HEK293 (cell line): ENCODE measurements at regions not wholly inside any gene's neighbourhood (a gene's known extent, or its start where the extent isn't known, plus 50 kb on each side); places are given as distances from the start of the nearest gene placed in this dataset.
"Not testable (repeated sequence)": the region's sequence is repeated elsewhere in the genome, so short reads cannot be mapped to it uniquely, and the experiment has no call there.

ENCODE experiments used
- CTCF ChIA-PET: fragments of 350-600 bp; formaldehyde crosslinking; extraction: SDS; loops from one replicate; lab custom pipeline; 2021; ENCODE audit warnings: antibody characterized with exemption; lab: Yijun Ruan, JAX
- POLR2A ChIA-PET: fragments of 300-600 bp; formaldehyde crosslinking; extraction: SDS; loops from one replicate; lab custom pipeline; 2020; ENCODE audit warnings: antibody characterized with exemption, inconsistent platforms; lab: Yijun Ruan, JAX
- H3K27ac ChIP-seq: fragments of 200-500 bp; sonication (Bioruptor generic); 2 replicates; pipeline ENCODE4 v1.5.1; 2014; ENCODE audit warnings: low read depth, low read length, control low read depth, inconsistent platforms; ENCODE audit errors: extremely low read depth
- H3K36me3 ChIP-seq, 2 experiments: fragments of 200-500 bp in 1 of 2; sonication (Bioruptor generic) in 1 of 2; 1 replicate in 1 of 2; 2 replicates in 1 of 2; pipeline ENCODE4 v1.5.1; 2014 to 2017; ENCODE audit warnings: inconsistent platforms in 2 of 2, low read length in 2 of 2; ENCODE audit not compliant: control insufficient read depth in 2 of 2, insufficient read depth in 1 of 2
- H3K4me1 ChIP-seq: fragments of 200-500 bp; sonication (Bioruptor generic); 2 replicates; pipeline ENCODE4 v1.5.1; 2014; ENCODE audit warnings: mild to moderate bottlenecking, low read length, inconsistent platforms; ENCODE audit not compliant: control insufficient read depth, insufficient read depth
- H3K4me3 ChIP-seq: 2 replicates; pipeline ENCODE4 v1.5.1; 2011; ENCODE audit warnings: low read depth, mild to moderate bottlenecking, control low read depth, low read length, moderate library complexity
- H3K9me3 ChIP-seq: fragments of 200-500 bp; sonication (Bioruptor generic); 2 replicates; pipeline ENCODE4 v1.5.1; 2014; ENCODE audit warnings: low read depth, low read length, inconsistent platforms; ENCODE audit not compliant: control insufficient read depth, insufficient read depth
- EGR2 ChIP-seq: fragments of 450-650 bp; formaldehyde crosslinking; IDR thresholded peaks from 2 replicates; pipeline ENCODE4 v1.5.1; 2016; ENCODE audit warnings: low read depth, missing biosample characterization, missing genetic modification characterization
- HOXA7 ChIP-seq: sonication (generic); formaldehyde crosslinking; IDR thresholded peaks from 2 replicates; pipeline ENCODE4 v1.8.1; 2022; ENCODE audit warnings: missing genetic modification reagents, borderline replicate concordance
- REPIN1 ChIP-seq: fragments of 450-650 bp; formaldehyde crosslinking; IDR thresholded peaks from 2 replicates; pipeline ENCODE4 v1.5.1; 2017; ENCODE audit warnings: missing biosample characterization, missing genetic modification characterization, low read depth
- SCRT1 ChIP-seq: fragments of 450-650 bp; formaldehyde crosslinking; IDR thresholded peaks from 2 replicates; pipeline ENCODE4 v1.5.1; 2016; ENCODE audit warnings: missing biosample characterization, missing genetic modification characterization, borderline replicate concordance
- SCRT2 ChIP-seq: fragments of 450-650 bp; formaldehyde crosslinking; IDR thresholded peaks from 2 replicates; pipeline ENCODE4 v1.5.1; 2016; ENCODE audit warnings: missing biosample characterization, missing genetic modification characterization
- YY2 ChIP-seq: fragments of 450-650 bp; formaldehyde crosslinking; IDR thresholded peaks from 2 replicates; pipeline ENCODE4 v1.5.1; 2016; ENCODE audit warnings: missing biosample characterization, missing genetic modification characterization
- ZNF211 ChIP-seq: fragments of 450-650 bp; formaldehyde crosslinking; IDR thresholded peaks from 2 replicates; pipeline ENCODE4 v1.5.1; 2016; ENCODE audit warnings: low read depth, missing biosample characterization, missing genetic modification characterization
- ZNF266 ChIP-seq: fragments of 450-650 bp; formaldehyde crosslinking; IDR thresholded peaks from 2 replicates; pipeline ENCODE4 v1.5.1; 2016; ENCODE audit warnings: missing biosample characterization, missing genetic modification characterization, low read depth
- ZNF292 ChIP-seq: fragments of 450-650 bp; formaldehyde crosslinking; IDR thresholded peaks from 2 replicates; pipeline ENCODE4 v1.5.1; 2016; ENCODE audit warnings: low read depth, missing biosample characterization, missing genetic modification characterization, borderline replicate concordance
- ZNF394 ChIP-seq: fragments of 450-650 bp; formaldehyde crosslinking; IDR thresholded peaks from 2 replicates; pipeline ENCODE4 v1.5.1; 2016; ENCODE audit warnings: missing biosample characterization, missing genetic modification characterization, mild to moderate bottlenecking, moderate library complexity, borderline replicate concordance
- ZNF530 ChIP-seq: fragments of 450-650 bp; formaldehyde crosslinking; IDR thresholded peaks from 2 replicates; pipeline ENCODE4 v1.5.1; 2016; ENCODE audit warnings: low read depth, missing biosample characterization, missing genetic modification characterization
- ZNF707 ChIP-seq: fragments of 450-650 bp; formaldehyde crosslinking; IDR thresholded peaks from 2 replicates; pipeline ENCODE4 v1.5.1; 2016; ENCODE audit warnings: missing biosample characterization, missing genetic modification characterization
- TF ChIP-seq, protein P1 (sequence below): fragments of 450-650 bp; formaldehyde crosslinking; IDR thresholded peaks from 2 replicates; pipeline ENCODE4 v1.5.1; 2016; ENCODE audit warnings: missing biosample characterization, missing genetic modification characterization
- TF ChIP-seq, protein P2 (sequence below): fragments of 450-650 bp; IDR thresholded peaks from 2 replicates; pipeline ENCODE4 v1.5.1; 2018; ENCODE audit warnings: missing biosample characterization, mild to moderate bottlenecking, missing genetic modification characterization
- TF ChIP-seq, protein P3 (sequence below): fragments of 450-650 bp; formaldehyde crosslinking; IDR thresholded peaks from 2 replicates; pipeline ENCODE4 v1.5.1; 2017; ENCODE audit warnings: missing biosample characterization, mild to moderate bottlenecking, missing genetic modification characterization, moderate library complexity
- TF ChIP-seq, protein P4 (sequence below): fragments of 450-650 bp; formaldehyde crosslinking; IDR thresholded peaks from 2 replicates; pipeline ENCODE4 v1.5.1; 2016; ENCODE audit warnings: missing biosample characterization, missing genetic modification characterization, low read depth

DNA sequence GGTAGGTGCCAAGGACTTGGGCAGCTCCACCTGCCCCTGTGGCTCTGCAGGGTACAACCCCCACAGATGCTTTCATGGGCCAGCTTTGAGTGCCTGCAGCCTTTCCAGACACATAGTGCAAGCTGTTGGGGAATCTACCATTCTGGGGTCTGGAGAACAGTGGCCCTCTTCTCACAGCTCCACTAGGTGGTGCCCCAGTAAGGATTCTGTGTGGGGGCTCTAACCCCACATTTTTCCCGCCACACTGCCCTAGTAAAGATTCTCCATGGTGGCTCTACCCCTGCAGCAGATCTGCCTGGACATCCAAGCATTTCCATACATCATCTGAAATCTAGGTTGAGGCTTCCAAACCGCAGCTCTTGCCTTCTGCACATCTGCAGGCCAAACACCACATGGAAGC lies 149.7 kb upstream of the FNDC3A start:
- H3K4me3 ChIP-seq = no peak overlapping the region
- no peaks in the 10 kb centered on the region for H3K36me3 ChIP-seq
- no peak for TF ChIP-seq ZNF266 (tag by site-specific recombination)
- H3K9me3 ChIP-seq = no peaks in the 10 kb centered on the region
- ChIA-PET POLR2A (no interaction called here), CTCF (interaction anchor here (0.6 kb wide), 1 partner anchor 176 kb away, joined by 3 read pairs; no protein-coding TSS in a partner anchor)
- H3K27ac ChIP-seq = no peak overlapping the region
- H3K4me1 ChIP-seq = no peaks in the 10 kb centered on the region

DNA sequence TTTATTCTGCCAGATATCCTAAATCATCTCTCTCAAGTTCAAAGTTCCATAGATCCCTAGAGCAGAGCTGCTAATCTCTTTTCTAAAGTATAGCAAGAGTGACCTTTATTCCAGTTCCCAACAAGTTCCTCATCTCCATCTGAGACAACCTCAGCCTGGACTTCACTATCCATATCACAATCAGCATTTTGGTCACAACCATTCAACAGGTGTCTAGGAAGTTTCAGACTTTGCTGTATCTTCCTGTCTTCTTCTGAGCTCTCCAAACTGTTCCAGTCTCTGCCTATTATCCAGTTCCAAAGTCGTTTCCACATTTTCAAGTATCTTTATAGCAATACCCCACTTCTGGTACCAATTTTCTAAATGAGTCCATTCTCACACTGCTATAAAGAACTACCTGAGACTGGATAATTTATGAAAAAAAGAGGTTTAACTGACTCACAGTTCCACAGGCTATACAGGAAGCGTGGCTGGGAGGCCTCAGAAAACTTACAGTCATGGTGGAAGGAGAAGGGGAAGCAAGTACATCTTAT lies 148.7 kb upstream of the FNDC3A start:
- peak; percentile 91 for TF ChIP-seq ZNF707 (tag by site-specific recombination)
- peak; percentile 58; the same call in 1 of the 2 replicates for TF ChIP-seq SCRT1 (tag by site-specific recombination)
- TF ChIP-seq SCRT2 = peak; percentile 88
- H3K4me3 ChIP-seq, H3K27ac ChIP-seq, CTCF ChIA-PET, H3K4me1 ChIP-seq, POLR2A ChIA-PET, H3K9me3 ChIP-seq, H3K36me3 ChIP-seq: not testable (repeated sequence)

DNA sequence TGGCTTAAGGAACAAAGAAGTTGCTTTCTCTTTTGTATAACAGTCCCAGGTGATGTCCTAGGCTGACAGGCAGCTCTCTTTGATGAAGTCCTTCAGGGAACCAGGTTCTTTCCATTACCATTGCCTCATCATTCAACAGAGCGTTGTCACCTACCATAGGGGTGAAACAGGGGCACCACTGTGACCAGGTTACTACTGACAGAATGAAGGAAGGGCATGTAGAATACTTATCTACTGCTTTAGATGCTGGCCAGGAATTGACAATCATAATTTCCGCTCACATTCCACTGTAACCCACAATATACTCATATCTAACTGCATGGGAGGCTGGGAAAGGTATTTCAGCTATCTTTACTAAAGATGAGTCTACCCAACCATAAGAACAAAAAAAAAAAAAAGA lies 148.0 kb upstream of the FNDC3A start:
- H3K4me1 ChIP-seq = no peaks in the 10 kb centered on the region
- no peak overlapping the region for H3K27ac ChIP-seq
- TF ChIP-seq YY2 = no peak
- TF ChIP-seq ZNF292 (tag by site-specific recombination) = no peak
- no peak for TF ChIP-seq ZNF211 (tag by site-specific recombination)
- TF ChIP-seq, protein P1, sequence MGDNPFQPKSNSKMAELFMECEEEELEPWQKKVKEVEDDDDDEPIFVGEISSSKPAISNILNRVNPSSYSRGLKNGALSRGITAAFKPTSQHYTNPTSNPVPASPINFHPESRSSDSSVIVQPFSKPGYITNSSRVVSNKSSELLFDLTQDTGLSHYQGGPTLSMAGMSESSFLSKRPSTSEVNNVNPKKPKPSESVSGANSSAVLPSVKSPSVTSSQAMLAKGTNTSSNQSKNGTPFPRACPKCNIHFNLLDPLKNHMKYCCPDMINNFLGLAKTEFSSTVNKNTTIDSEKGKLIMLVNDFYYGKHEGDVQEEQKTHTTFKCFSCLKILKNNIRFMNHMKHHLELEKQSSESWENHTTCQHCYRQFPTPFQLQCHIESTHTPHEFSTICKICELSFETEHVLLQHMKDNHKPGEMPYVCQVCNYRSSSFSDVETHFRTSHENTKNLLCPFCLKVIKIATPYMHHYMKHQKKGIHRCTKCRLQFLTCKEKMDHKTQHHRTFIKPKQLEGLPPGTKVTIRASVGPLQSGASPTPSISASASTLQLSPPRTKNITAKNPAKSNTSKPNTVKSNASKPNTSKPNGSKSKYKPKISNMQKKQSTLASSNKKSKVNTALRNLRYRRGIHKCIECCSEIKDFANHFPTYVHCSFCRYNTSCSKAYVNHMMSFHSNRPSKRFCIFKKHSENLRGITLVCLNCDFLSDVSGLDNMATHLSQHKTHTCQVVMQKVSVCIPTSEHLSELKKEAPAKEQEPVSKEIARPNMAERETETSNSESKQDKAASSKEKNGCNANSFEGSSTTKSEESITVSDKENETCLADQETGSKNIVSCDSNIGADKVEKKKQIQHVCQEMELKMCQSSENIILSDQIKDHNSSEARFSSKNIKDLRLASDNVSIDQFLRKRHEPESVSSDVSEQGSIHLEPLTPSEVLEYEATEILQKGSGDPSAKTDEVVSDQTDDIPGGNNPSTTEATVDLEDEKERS (tag by site-specific recombination) = no peak
- no peak for TF ChIP-seq ZNF530 (tag by site-specific recombination)
- no peak for TF ChIP-seq REPIN1 (tag by site-specific recombination)
- no peak for TF ChIP-seq HOXA7 (CRISPR knock-in tag)
- ChIA-PET POLR2A (no interaction called here), CTCF (no interaction called here)
- no peaks in the 10 kb centered on the region for H3K36me3 ChIP-seq
- H3K9me3 ChIP-seq = no peaks in the 10 kb centered on the region
- H3K4me3 ChIP-seq = no peak overlapping the region

DNA sequence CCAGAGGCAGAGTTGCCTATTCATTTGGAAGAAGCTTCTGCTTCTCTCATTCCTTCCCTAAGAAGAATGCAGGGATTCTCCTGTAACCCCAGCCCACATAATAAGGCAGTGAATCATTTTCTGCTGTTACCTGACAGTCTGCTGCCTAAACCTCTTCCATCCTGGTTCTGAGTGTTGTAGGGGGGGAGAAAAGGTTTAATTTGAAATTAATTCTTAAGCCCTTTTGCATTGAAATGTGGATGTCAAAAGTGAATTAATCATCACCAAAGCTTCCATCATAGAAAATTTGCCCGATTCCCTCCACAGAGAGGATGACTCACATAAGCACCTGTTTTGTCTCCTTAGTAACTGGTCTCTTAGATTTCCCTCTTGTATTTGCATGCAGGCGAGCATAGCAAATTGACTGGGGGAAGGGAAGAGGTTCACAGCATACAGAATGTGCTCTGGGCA lies 146.7 kb upstream of the FNDC3A start:
- H3K36me3 ChIP-seq = no peaks in the 10 kb centered on the region
- no peaks in the 10 kb centered on the region for H3K4me1 ChIP-seq
- POLR2A ChIA-PET = interaction anchor here (0.7 kb wide), 1 partner anchor 12 kb away, joined by 3 read pairs; no protein-coding TSS in a partner anchor
- H3K27ac ChIP-seq = no peak overlapping the region
- no peak overlapping the region for H3K4me3 ChIP-seq
- TF ChIP-seq SCRT2 (peak; percentile 82), ZNF394 (tag by site-specific recombination) (peak; percentile 42; the same call in 1 of the 2 replicates), EGR2 (tag by site-specific recombination) (no peak)
- TF ChIP-seq, protein P2, sequence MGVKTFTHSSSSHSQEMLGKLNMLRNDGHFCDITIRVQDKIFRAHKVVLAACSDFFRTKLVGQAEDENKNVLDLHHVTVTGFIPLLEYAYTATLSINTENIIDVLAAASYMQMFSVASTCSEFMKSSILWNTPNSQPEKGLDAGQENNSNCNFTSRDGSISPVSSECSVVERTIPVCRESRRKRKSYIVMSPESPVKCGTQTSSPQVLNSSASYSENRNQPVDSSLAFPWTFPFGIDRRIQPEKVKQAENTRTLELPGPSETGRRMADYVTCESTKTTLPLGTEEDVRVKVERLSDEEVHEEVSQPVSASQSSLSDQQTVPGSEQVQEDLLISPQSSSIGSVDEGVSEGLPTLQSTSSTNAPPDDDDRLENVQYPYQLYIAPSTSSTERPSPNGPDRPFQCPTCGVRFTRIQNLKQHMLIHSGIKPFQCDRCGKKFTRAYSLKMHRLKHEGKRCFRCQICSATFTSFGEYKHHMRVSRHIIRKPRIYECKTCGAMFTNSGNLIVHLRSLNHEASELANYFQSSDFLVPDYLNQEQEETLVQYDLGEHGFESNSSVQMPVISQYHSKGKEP = no peak
- TF ChIP-seq, protein P3, sequence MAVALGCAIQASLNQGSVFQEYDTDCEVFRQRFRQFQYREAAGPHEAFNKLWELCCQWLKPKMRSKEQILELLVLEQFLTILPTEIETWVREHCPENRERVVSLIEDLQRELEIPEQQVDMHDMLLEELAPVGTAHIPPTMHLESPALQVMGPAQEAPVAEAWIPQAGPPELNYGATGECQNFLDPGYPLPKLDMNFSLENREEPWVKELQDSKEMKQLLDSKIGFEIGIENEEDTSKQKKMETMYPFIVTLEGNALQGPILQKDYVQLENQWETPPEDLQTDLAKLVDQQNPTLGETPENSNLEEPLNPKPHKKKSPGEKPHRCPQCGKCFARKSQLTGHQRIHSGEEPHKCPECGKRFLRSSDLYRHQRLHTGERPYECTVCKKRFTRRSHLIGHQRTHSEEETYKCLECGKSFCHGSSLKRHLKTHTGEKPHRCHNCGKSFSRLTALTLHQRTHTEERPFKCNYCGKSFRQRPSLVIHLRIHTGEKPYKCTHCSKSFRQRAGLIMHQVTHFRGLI (tag by site-specific recombination) = no peak
- TF ChIP-seq, protein P4, sequence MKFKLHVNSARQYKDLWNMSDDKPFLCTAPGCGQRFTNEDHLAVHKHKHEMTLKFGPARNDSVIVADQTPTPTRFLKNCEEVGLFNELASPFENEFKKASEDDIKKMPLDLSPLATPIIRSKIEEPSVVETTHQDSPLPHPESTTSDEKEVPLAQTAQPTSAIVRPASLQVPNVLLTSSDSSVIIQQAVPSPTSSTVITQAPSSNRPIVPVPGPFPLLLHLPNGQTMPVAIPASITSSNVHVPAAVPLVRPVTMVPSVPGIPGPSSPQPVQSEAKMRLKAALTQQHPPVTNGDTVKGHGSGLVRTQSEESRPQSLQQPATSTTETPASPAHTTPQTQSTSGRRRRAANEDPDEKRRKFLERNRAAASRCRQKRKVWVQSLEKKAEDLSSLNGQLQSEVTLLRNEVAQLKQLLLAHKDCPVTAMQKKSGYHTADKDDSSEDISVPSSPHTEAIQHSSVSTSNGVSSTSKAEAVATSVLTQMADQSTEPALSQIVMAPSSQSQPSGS = no peak
- H3K9me3 ChIP-seq = no peaks in the 10 kb centered on the region
- CTCF ChIA-PET = no interaction called here
